GM04503 (cell line): ENCODE measurements at regions not wholly inside any gene's neighbourhood (a gene's known extent, or its start where the extent isn't known, plus 50 kb on each side); places are given as distances from the start of the nearest gene placed in this dataset.
"Not testable (repeated sequence)": the region's sequence is repeated elsewhere in the genome, so short reads cannot be mapped to it uniquely, and the experiment has no call there.

Experiments used
- DNase-seq: peaks from one replicate; pipeline ENCODE4 v3.0.0-alpha.2; 2012; ENCODE audit warnings: low read depth

GRCh38 chr5:135157421-135158313 lies 123.6 kb upstream of the PITX1 start:
- DNase-seq = no peak

- no peak for DNase-seq
Observed at GRCh38 chr5:135156715-135157404, 122.8 kb upstream of the PITX1 start.

GRCh38 chr5:135156337-135156714 lies 122.3 kb upstream of the PITX1 start:
- no peak for DNase-seq

- DNase-seq = no peak
Observed at GRCh38 chr5:135155616-135156214, 121.7 kb upstream of the PITX1 start.

- no peak for DNase-seq
Observed at GRCh38 chr5:135154961-135155360, 120.9 kb upstream of the PITX1 start.

GRCh38 chr5:135154197-135154596 lies 120.2 kb upstream of the PITX1 start:
- DNase-seq = no peak

- DNase-seq = no peak
Observed at GRCh38 chr5:135153661-135154060, 119.6 kb upstream of the PITX1 start.

- no peak for DNase-seq
Observed at GRCh38 chr5:135153259-135153658, 119.2 kb upstream of the PITX1 start.

- not testable (repeated sequence) for DNase-seq
Observed at GRCh38 chr5:135151660-135152059, 117.6 kb upstream of the PITX1 start.

GRCh38 chr5:135151256-135151655 lies 117.2 kb upstream of the PITX1 start:
- no peak for DNase-seq

- no peak for DNase-seq
Observed at GRCh38 chr5:135150767-135151166, 116.7 kb upstream of the PITX1 start.

GRCh38 chr5:135149956-135150723 lies 116.1 kb upstream of the PITX1 start:
- DNase-seq = no peak

GRCh38 chr5:135149229-135149955 lies 115.4 kb upstream of the PITX1 start:
- no peak for DNase-seq

- no peak for DNase-seq
Observed at GRCh38 chr5:135147294-135148090, 113.5 kb upstream of the PITX1 start.

GRCh38 chr5:135145985-135146384 lies 112.0 kb upstream of the PITX1 start:
- DNase-seq = no peak

GRCh38 chr5:135143682-135144081 lies 109.7 kb upstream of the PITX1 start:
- DNase-seq = not testable (repeated sequence)

- DNase-seq = no peak
Observed at GRCh38 chr5:135141303-135142268, 107.6 kb upstream of the PITX1 start.

- DNase-seq = peak; percentile 74
Observed at GRCh38 chr5:135140446-135141204, 106.6 kb upstream of the PITX1 start.
